T-helper 2 cell treated with Interferon-gamma antibody and Interleukin-4, amounts not matched to agents 5 μg/mL and 100 μg/mL, for 36 hours (primary cell): ENCODE measurements at regions not wholly inside any gene's neighbourhood (a gene's known extent, or its start where the extent isn't known, plus 50 kb on each side); places are given as distances from the start of the nearest gene placed in this dataset.
"Not testable (repeated sequence)": the region's sequence is repeated elsewhere in the genome, so short reads cannot be mapped to it uniquely, and the experiment has no call there.

Source experiments
- DNase-seq: peaks from one replicate; pipeline ENCODE4 v3.0.0; 2021; ENCODE audit warnings: low spot score
- H3K27ac Mint-ChIP-seq: one replicate; pipeline ENCODE4 v1.8.0; 2021; ENCODE audit warnings: mild to moderate bottlenecking, mixed read lengths
- H3K27me3 Mint-ChIP-seq: one replicate; pipeline ENCODE4 v1.8.0; 2021; ENCODE audit warnings: low read depth, mixed read lengths
- H3K36me3 Mint-ChIP-seq: one replicate; pipeline ENCODE4 v1.8.0; 2021; ENCODE audit warnings: low read depth, mixed read lengths
- H3K4me1 Mint-ChIP-seq: one replicate; pipeline ENCODE4 v1.8.0; 2021; ENCODE audit warnings: low read depth, mixed read lengths
- H3K4me3 Mint-ChIP-seq: one replicate; pipeline ENCODE4 v1.8.0; 2022; ENCODE audit warnings: mild to moderate bottlenecking, moderate library complexity, mixed read lengths
- H3K9me3 Mint-ChIP-seq: one replicate; pipeline ENCODE4 v1.8.0; 2021; ENCODE audit warnings: mixed read lengths

DNA sequence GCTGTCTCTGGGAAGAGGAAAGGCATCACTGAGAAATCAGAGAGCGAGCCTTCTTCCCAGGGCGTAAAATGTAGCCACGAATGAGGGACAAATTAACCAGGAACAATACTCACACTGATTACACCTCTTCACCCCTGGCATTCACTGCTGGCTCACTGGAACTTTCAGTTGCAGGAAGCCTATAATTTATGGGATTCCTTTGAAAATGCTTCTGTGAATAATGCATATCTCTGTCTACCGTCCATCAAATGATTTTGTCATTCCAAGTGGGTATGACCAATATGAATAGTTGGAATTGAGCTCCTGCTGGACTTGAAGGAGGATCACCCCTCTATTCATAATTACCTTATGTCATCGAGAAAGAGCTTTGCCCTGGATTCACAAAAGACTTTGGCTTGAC lies 360.3 kb upstream of the FZD8 start:
- Mint-ChIP-seq H3K27ac (no peak overlapping the region), H3K36me3 (no peaks in the 10 kb centered on the region), H3K9me3 (peaks cover 32% of the 10 kb centered on the region), H3K4me1 (no peaks in the 10 kb centered on the region), H3K27me3 (no peaks in the 10 kb centered on the region), H3K4me3 (no peak overlapping the region)
- DNase-seq = no peak

DNA sequence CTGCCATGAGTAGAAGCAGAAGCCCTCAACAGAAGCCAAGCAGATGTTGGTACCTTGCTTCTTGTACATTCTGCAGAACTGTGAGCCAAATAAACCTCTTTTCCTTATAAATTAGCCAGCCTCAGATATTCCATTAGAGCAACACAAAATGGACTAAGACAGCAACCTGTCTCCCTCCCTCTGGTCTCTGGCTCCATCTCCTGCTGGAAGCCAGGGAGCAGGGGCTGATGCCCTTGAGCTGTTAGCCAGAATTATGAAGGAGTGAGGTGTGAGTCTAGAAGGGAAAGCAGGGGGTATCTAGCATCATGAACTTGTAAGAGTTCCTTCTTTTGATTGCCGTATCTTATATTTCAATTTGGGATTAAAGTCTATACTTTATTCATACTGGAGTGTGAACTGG lies 358.7 kb upstream of the FZD8 start:
- not testable (repeated sequence) for DNase-seq, H3K4me3 Mint-ChIP-seq, H3K4me1 Mint-ChIP-seq, H3K36me3 Mint-ChIP-seq, H3K27ac Mint-ChIP-seq, H3K27me3 Mint-ChIP-seq
- peaks cover 30% of the 10 kb centered on the region for H3K9me3 Mint-ChIP-seq

DNA sequence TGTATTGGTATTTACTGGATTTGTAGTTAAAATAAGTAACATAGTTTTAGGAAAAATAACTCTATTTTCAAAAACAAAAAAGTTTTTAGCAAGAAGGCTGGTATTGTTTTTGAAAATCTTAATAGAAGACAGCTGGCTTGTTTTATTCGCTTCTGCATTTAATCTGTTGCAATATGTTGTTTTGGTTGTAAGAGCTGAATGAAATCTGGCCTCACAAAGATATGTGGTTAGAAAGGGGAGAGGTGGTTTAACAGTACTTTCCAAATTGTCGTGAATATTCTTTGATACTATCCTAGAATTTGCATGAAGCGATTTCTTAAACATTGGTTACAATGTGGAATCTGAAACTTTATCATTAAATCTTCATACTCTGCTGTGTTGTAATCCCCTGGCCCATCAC lies 355.9 kb upstream of the FZD8 start:
- no peaks in the 10 kb centered on the region for H3K4me1 Mint-ChIP-seq
- DNase-seq = no peak
- H3K27me3 Mint-ChIP-seq = no peaks in the 10 kb centered on the region
- no peak overlapping the region for H3K4me3 Mint-ChIP-seq
- H3K36me3 Mint-ChIP-seq = no peaks in the 10 kb centered on the region
- no peak overlapping the region for H3K27ac Mint-ChIP-seq
- H3K9me3 Mint-ChIP-seq = peaks cover 20% of the 10 kb centered on the region

DNA sequence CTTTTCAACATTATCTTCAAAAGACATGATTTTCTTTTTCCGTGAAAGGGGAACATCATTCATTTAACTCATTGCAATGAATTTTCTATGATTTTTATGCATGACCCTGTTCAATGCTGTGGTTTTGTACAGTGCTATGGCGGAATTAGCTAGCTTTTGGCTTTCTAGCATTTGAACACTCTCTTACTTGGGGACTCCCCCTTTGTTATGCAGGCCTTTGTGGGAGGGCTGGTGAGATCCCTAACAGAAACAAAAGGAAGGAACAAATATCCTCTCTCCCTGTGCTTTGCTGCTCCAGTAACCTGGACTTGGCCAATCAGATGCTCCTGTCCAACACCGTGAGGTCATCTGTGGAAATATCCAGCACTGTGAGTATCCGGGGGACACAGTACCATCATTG lies 353.4 kb upstream of the FZD8 start:
- no peak for DNase-seq
- Mint-ChIP-seq H3K27ac (no peak overlapping the region), H3K36me3 (no peaks in the 10 kb centered on the region), H3K4me3 (no peak overlapping the region), H3K4me1 (no peaks in the 10 kb centered on the region), H3K9me3 (peaks cover 10% of the 10 kb centered on the region), H3K27me3 (no peaks in the 10 kb centered on the region)

DNA sequence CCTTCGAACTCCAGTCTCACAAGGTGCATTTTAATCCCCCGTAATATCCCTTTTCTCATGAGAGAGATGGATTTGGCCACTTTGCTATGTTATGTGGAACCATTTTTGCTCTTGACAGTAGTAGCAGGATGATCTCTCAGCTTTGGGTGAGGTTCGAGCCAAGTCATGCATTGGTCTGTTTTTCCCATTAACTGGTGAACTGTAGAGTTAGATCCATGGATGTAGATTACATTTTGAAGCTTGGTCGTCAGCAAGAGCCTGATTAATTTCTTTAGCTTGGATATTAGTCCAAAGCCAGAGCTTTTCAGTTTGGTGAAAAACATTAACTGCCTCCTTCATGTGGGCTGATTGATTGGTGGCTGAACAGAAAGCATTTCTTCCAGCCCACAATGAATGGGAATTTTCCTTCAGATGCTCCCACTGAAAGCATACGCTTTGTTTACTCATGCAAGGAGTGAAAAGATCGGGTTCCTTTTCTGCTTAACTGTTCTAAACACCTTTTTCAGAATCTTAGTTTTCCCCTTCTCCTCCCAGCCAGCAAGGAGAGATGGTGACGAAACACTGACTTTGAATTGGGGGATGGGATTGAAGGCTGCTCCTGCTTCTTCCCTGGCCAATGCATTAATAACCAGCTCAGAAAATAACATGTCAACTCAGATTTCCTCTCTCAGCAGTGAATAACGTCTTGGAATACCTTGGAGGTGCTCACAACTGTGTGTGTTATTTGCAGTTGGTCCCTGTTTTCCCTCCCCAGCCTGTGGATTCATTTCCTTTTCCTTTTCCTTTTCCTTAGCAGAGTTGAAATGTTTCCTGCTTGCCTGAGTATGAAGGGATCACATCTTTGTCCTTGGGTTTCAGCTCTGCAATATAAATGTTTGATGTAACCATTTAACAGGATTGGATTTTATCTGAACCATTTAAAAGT lies 351.8 kb upstream of the FZD8 start:
- H3K4me3 Mint-ChIP-seq = no peak overlapping the region
- DNase-seq = no peak

DNA sequence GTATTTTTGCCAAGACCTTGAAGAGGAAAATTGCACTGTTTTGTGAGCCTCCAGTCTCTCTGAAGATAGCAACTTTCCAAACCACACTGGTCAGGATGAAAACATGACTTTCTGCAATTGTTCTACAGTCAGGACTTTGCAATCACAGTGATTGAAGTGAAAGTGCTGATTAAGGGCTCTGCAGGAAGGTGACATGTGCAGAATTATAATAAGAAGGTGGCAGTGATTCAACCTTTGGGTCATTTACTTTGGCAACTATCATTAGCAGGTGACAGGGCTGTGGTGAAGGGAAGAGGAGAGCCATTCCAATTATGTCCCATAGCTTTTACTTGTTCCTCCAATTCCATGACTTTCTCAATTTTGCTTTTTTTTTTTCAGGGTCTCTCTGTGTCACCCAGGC lies 350.0 kb upstream of the FZD8 start:
- H3K27me3 Mint-ChIP-seq = no peaks in the 10 kb centered on the region
- no peaks in the 10 kb centered on the region for H3K4me1 Mint-ChIP-seq
- DNase-seq = no peak
- H3K4me3 Mint-ChIP-seq = no peak overlapping the region
- no peaks in the 10 kb centered on the region for H3K36me3 Mint-ChIP-seq
- no peaks in the 10 kb centered on the region for H3K9me3 Mint-ChIP-seq
- H3K27ac Mint-ChIP-seq = no peak overlapping the region

More for the DNA sequence above, 351.8 kb upstream of the FZD8 start:
- no peaks in the 10 kb centered on the region for H3K36me3 Mint-ChIP-seq
- H3K9me3 Mint-ChIP-seq = peaks cover 8% of the 10 kb centered on the region
- no peaks in the 10 kb centered on the region for H3K4me1 Mint-ChIP-seq
- no peaks in the 10 kb centered on the region for H3K27me3 Mint-ChIP-seq
- no peak overlapping the region for H3K27ac Mint-ChIP-seq

DNA sequence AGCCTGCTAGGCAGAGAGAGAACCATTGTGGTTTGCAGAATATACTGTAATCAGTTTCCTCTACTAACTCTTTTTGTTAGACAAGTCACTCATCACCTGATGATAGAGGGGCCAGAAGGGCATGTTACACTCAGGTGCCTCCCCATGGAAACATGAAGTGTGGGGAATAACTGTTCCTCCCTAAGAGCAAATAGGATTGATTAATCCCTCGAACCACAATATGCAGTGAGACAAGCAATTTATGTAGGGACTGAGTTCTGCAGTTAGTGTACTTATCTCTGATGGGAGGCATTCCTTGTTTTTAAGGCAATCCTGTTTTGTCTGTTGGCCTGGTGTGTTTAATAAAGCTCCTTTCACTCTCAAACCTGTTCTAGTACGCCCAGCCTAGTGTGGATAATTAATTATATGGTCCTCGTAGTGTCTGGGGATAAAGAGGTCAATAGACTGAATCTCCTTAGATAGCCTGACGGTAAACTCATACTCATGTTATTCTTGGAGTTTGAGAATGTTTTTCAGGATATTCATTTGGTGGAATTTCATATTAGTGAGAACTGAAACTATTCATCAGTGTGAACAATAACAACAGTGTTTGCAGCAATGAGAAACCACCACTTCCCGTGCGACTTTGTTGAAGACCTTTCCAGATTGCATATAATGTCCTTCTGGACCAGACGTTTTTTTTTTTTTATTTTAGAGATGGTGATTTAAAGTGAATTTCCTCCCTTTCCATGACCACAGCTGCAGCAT lies 344.8 kb upstream of the FZD8 start:
- Mint-ChIP-seq H3K9me3 (peaks cover 3% of the 10 kb centered on the region), H3K4me1 (no peaks in the 10 kb centered on the region), H3K4me3 (no peak overlapping the region), H3K27ac (no peak overlapping the region), H3K27me3 (no peaks in the 10 kb centered on the region), H3K36me3 (no peaks in the 10 kb centered on the region)
- no peak for DNase-seq

DNA sequence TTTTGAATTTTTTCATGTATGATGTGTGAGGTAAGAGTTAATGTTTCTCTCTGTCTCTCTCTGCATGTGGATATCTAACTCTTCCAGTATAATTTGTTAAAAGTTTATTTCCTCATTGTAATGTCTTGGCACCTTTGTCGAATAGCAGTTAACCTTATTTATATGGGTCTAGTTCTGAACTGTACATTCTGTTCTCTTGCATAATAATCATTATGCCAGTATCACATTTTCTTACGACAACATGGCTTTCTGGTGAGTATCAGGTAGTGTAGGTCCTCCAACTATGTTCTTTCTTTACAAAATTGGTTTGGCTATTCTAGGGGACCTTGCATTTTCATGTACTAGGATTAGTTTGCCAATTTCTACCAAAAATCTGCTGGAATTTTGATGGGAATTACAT lies 337.0 kb upstream of the FZD8 start:
- H3K4me3 Mint-ChIP-seq = no peak overlapping the region
- DNase-seq = no peak
- H3K27ac Mint-ChIP-seq = no peak overlapping the region
- H3K27me3 Mint-ChIP-seq = no peaks in the 10 kb centered on the region
- H3K36me3 Mint-ChIP-seq = no peaks in the 10 kb centered on the region
- peaks cover 7% of the 10 kb centered on the region for H3K9me3 Mint-ChIP-seq
- H3K4me1 Mint-ChIP-seq = no peaks in the 10 kb centered on the region

DNA sequence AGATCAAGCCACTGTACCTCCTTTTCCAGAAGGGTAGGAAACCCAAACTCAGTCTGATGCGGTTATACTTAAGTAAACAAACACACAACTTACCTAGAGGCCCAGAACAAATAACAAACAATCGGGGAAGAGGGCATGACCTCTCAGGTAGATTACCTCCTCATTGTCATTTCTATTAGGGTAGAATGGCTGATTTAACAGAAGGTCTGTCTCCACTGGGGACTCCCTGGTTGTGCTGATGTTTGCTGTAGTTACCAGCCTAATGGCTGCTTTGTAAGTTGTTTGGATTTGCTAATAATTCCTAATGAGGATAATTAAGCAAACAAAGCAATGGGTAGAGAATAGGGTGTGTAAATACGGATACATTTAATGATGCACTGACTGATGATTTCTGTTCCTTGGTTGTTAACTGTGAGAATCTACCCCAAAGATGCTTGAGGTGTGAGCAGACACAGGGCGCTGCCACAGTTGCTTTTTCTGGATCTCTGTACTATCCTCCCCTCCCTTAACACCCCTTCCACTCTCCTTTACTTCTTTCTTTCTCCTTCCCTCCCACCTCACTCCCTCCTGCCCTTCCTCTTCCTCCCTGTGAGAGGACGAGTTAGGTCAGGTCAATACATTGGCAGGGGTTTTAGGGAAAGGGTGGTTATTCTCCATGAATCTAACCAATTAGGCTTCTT lies 332.0 kb upstream of the FZD8 start:
- not testable (repeated sequence) for H3K4me1 Mint-ChIP-seq, DNase-seq, H3K36me3 Mint-ChIP-seq, H3K4me3 Mint-ChIP-seq, H3K9me3 Mint-ChIP-seq, H3K27ac Mint-ChIP-seq, H3K27me3 Mint-ChIP-seq

DNA sequence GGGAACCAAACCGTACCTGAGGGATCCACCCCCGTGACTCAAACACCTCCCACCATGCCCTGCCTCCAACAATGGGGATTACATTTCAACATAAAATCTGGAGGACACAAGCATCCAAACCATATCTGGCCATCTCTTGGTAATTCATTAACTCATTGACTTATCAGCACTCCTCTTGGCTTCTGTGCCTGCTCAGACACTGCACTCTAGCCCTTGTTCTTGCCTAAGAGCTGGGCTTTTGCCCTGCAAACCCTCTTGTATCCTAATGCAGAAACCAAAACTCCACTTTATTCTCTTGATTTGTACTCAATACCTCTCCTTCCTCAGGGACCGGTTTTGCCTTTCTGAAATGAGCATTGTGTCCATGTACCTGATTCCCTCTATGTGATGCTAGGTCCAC lies 330.2 kb upstream of the FZD8 start:
- no peaks in the 10 kb centered on the region for H3K36me3 Mint-ChIP-seq
- peaks cover 6% of the 10 kb centered on the region for H3K9me3 Mint-ChIP-seq
- DNase-seq = no peak
- no peak overlapping the region for H3K4me3 Mint-ChIP-seq
- H3K27ac Mint-ChIP-seq = no peak overlapping the region
- no peaks in the 10 kb centered on the region for H3K27me3 Mint-ChIP-seq
- H3K4me1 Mint-ChIP-seq = no peaks in the 10 kb centered on the region

DNA sequence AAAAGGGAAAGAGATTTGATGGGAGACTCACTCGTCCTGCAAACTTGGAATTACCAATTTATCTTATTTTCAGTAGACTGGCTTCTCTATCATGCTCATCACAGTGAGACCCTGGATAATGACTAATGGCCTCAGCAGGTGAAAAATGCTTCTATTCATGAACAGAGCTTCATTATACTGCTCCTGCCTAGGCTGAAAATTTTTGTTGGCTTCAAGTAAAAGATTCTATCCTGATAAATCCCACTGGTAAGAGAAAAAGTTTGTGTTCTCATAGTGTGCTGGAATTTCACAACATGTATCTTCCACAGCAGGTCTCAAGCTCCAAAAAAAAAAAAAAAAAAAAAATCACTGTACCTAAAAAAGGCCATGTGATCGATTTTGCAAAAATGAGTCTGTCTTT lies 329.3 kb upstream of the FZD8 start:
- Mint-ChIP-seq H3K27ac (no peak overlapping the region), H3K4me1 (no peaks in the 10 kb centered on the region), H3K4me3 (no peak overlapping the region), H3K9me3 (peaks cover 10% of the 10 kb centered on the region), H3K27me3 (no peaks in the 10 kb centered on the region), H3K36me3 (no peaks in the 10 kb centered on the region)
- no peak for DNase-seq

DNA sequence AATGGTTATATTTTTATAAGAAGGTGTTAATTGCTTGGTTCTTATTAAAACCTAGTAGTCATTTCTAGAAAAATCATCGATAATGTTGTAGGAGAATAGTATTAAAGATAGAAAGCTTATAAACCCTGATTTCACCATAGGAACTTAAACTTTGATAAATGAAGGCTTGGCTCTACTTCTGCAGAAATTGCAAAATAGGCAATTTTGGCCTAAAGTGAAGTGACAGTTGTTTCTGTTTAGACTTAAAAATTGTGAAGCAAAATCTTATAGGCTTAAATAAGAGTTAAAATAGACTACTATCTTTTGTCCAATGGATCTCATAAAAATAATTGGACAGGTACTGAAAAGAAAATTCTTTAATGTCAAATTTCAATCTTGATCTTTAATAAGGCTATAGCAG lies 321.6 kb upstream of the FZD8 start:
- Mint-ChIP-seq H3K4me1 (no peaks in the 10 kb centered on the region), H3K27me3 (no peaks in the 10 kb centered on the region), H3K4me3 (no peak overlapping the region), H3K9me3 (peaks cover 22% of the 10 kb centered on the region), H3K36me3 (no peaks in the 10 kb centered on the region), H3K27ac (no peak overlapping the region)
- DNase-seq = no peak

DNA sequence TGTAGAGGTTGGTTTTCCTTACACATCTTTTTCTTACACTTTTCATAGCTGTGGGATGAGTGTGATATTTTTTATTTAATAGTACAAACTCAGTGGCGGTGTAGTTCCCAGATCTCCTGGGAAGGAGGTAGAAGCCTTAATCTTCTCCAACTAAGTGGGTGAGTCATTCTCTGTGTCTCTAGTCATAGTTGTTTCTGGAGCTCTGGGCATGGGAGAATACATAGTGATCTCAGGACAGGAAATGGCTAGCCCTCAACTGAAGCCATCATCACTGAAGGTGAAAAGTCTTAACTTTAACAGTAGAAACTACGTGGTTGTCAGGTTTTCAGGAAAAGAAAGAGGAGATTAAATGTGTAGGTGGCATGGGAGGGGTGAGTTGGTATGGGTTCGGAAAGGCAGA lies 319.4 kb upstream of the FZD8 start:
- Mint-ChIP-seq H3K9me3 (peaks cover 18% of the 10 kb centered on the region), H3K4me1 (no peaks in the 10 kb centered on the region), H3K36me3 (no peaks in the 10 kb centered on the region), H3K27ac (no peak overlapping the region), H3K4me3 (no peak overlapping the region), H3K27me3 (no peaks in the 10 kb centered on the region)
- DNase-seq = no peak

DNA sequence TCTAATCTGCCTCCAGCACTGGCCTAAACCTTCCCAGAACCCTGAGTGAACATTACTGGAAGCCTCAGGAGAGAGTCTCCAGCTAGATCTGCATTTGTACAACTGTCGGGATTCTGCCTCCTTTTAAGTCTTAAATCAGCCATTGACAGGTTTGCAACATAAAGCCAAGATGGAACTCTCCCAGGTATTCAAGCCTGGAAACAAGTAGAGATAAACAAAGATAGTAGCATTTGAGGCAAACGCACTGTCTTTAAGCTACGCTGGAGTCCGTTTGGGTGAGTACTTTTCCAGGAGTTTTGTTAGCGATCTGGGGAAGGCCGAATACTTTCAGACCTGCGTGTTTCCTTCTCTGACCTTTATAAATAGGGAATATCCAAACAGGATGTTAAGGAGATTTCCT lies 317.2 kb upstream of the FZD8 start:
- Mint-ChIP-seq H3K9me3 (peaks cover 6% of the 10 kb centered on the region), H3K4me3 (no peak overlapping the region), H3K36me3 (no peaks in the 10 kb centered on the region), H3K27me3 (no peaks in the 10 kb centered on the region), H3K27ac (no peak overlapping the region), H3K4me1 (no peaks in the 10 kb centered on the region)
- no peak for DNase-seq
